Liver (tissue), 3 donors: ENCODE measurements at regions not wholly inside any gene's neighbourhood (a gene's known extent, or its start where the extent isn't known, plus 50 kb on each side); places are given as distances from the start of the nearest gene placed in this dataset.

Source experiments
- RAD21 ChIP-seq, 2 donors: IDR thresholded peaks; 2 replicates each; pipeline ENCODE4 v1.6.1; 2016; ENCODE audit warnings: antibody characterized with exemption in 2 of 2, mild to moderate bottlenecking in 2 of 2
- TF ChIP-seq, protein P1 (sequence below): IDR thresholded peaks from 2 replicates; pipeline ENCODE4 v1.6.1; 2016; ENCODE audit warnings: antibody characterized with exemption
- TF ChIP-seq, protein P2 (sequence below): fragments of 150-350 bp; IDR thresholded peaks from 2 replicates; pipeline ENCODE4 v1.5.1; 2017; ENCODE audit warnings: improper control_type of control experiment, low read depth, low read length; ENCODE audit not compliant: missing input control
- donor health status: healthy.
- donor health status: healthy.

GRCh38 chr16:47990676-47991075 is 165.1 kb downstream of the ABCC12 start:
- TF ChIP-seq RAD21 (IDR thresholded peaks at IDR 0.05) = no peak
- TF ChIP-seq, protein P1, sequence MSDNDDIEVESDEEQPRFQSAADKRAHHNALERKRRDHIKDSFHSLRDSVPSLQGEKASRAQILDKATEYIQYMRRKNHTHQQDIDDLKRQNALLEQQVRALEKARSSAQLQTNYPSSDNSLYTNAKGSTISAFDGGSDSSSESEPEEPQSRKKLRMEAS = no peak
- TF ChIP-seq, protein P2, sequence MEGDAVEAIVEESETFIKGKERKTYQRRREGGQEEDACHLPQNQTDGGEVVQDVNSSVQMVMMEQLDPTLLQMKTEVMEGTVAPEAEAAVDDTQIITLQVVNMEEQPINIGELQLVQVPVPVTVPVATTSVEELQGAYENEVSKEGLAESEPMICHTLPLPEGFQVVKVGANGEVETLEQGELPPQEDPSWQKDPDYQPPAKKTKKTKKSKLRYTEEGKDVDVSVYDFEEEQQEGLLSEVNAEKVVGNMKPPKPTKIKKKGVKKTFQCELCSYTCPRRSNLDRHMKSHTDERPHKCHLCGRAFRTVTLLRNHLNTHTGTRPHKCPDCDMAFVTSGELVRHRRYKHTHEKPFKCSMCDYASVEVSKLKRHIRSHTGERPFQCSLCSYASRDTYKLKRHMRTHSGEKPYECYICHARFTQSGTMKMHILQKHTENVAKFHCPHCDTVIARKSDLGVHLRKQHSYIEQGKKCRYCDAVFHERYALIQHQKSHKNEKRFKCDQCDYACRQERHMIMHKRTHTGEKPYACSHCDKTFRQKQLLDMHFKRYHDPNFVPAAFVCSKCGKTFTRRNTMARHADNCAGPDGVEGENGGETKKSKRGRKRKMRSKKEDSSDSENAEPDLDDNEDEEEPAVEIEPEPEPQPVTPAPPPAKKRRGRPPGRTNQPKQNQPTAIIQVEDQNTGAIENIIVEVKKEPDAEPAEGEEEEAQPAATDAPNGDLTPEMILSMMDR = no peak
